Body of pancreas (tissue), 4 donors: ENCODE measurements at regions not wholly inside any gene's neighbourhood (a gene's known extent, or its start where the extent isn't known, plus 50 kb on each side); places are given as distances from the start of the nearest gene placed in this dataset.

Source experiments
- ATAC-seq: fragments of 150-250 bp; one replicate; pipeline ENCODE4 v1.9.1; 2016
- DNase-seq, 4 donors: peaks; one replicate each; pipeline ENCODE4 v3.0.0-alpha.2; 2019
- H3K27ac ChIP-seq, 4 donors: fragments of 200-600 bp; sonication (generic); 1 replicate in 3 of 4; 2 replicates in 1 of 4; pipeline versions ENCODE4 v1.5.1 to v1.6.1; 2016 to 2019; ENCODE audit warnings: mild to moderate bottlenecking in 1 of 4, mixed read lengths in 1 of 4, moderate library complexity in 1 of 4
- H3K27me3 ChIP-seq, 2 donors: fragments of 200-600 bp; sonication (generic); one replicate each; pipeline ENCODE4 v1.6.0; 2016; ENCODE audit warnings: mild to moderate bottlenecking in 1 of 2
- H3K36me3 ChIP-seq, 2 donors: fragments of 200-600 bp; sonication (generic); replicated peaks in 1 of 2; 2 replicates each; pipeline ENCODE4 v1.5.1; 2016; ENCODE audit warnings: low read depth in 2 of 2; ENCODE audit not compliant: insufficient read depth in 1 of 2
- H3K4me1 ChIP-seq: fragments of 200-600 bp; sonication (generic); one replicate; pipeline ENCODE4 v1.6.0; 2016
- H3K4me3 ChIP-seq, 2 donors: fragments of 200-600 bp; sonication (generic); 1 replicate in 1 of 2; 2 replicates in 1 of 2; pipeline ENCODE4 v1.5.1; 2016 to 2019
- H3K9me3 ChIP-seq, 3 donors: fragments of 200-600 bp; sonication (generic); 1 replicate in 2 of 3; 2 replicates in 1 of 3; pipeline ENCODE4 v1.5.1; 2016
- POLR2A ChIP-seq, 3 donors: fragments of 450-650 bp; IDR thresholded peaks; one replicate each; pipeline ENCODE4 v1.6.1; 2016; ENCODE audit warnings: antibody characterized with exemption in 3 of 3, mild to moderate bottlenecking in 2 of 3
- WGBS, 2 donors: methylation state at CpG; one replicate each; pipeline ENCODE4 v1.1.5; 2017; 5-methylcytosine and 5-hydroxymethylcytosine counted together
- intact Hi-C: fragments of 100-400 bp; cut with DNase I; formaldehyde crosslinking; loops from one replicate; pipeline ENCODE4 v1.15.1; 2023
- TF ChIP-seq, protein P1 (sequence below), 7 experiments: fragments of 450-650 bp in 4 of 7; fragments of 200-600 bp in 3 of 7; sonication (generic) in 3 of 7; IDR thresholded peaks; one replicate each; pipeline ENCODE4 v1.5.1; 2016 to 2019; ENCODE audit warnings: antibody characterized with exemption in 7 of 7

GRCh38 chrY:15441878-15442277 is 917.5 kb downstream of the NLGN4Y start:
- Histone ChIP-seq H3K4me3 (no peak overlapping the region), H3K4me1 (no peaks in the 10 kb centered on the region), H3K36me3 (no peaks in the 10 kb centered on the region), H3K27me3 (no peaks in the 10 kb centered on the region), H3K27ac (no peak overlapping the region), H3K9me3 (no peaks in the 10 kb centered on the region)
- 50 to 67% methylated on average over 1 of the region's 1 CpG for WGBS, 2 donors
- ATAC-seq (no peak), DNase-seq (no peak)
- TF ChIP-seq POLR2A (IDR thresholded peaks at IDR 0.05) = no peak
- TF ChIP-seq, protein P1, sequence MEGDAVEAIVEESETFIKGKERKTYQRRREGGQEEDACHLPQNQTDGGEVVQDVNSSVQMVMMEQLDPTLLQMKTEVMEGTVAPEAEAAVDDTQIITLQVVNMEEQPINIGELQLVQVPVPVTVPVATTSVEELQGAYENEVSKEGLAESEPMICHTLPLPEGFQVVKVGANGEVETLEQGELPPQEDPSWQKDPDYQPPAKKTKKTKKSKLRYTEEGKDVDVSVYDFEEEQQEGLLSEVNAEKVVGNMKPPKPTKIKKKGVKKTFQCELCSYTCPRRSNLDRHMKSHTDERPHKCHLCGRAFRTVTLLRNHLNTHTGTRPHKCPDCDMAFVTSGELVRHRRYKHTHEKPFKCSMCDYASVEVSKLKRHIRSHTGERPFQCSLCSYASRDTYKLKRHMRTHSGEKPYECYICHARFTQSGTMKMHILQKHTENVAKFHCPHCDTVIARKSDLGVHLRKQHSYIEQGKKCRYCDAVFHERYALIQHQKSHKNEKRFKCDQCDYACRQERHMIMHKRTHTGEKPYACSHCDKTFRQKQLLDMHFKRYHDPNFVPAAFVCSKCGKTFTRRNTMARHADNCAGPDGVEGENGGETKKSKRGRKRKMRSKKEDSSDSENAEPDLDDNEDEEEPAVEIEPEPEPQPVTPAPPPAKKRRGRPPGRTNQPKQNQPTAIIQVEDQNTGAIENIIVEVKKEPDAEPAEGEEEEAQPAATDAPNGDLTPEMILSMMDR (IDR thresholded peaks at IDR 0.05) = no peak
- intact Hi-C loops = no loop called here

DNA sequence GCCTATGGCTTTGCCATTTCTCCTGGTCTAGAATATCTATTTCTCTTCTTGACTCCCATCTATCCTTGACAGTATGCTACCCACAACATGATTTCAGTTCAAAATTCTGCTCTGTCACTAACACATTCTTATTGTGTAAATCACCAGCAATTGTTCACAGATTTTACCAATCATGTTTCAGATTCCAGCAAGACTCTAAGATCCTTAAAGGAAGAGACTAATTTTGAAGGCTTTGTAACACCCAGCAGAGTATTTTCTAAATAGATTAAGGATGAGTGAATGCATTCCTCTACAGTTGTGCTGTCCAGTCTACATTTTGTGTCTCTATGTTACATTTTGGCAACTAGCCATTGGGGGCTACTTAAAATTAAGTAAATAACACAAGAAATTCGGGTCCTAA is 921.5 kb downstream of the NLGN4Y start:
- Histone ChIP-seq H3K27ac (no peak overlapping the region), H3K27me3 (no peaks in the 10 kb centered on the region), H3K36me3 (no peaks in the 10 kb centered on the region), H3K9me3 (no peaks in the 10 kb centered on the region), H3K4me3 (no peak overlapping the region), H3K4me1 (no peaks in the 10 kb centered on the region)
- ATAC-seq (no peak), DNase-seq (no peak)
- 21 to 63% methylated on average over 1 of the region's 1 CpG for WGBS, 2 donors
- intact Hi-C loops = no loop called here
- no peak for TF ChIP-seq POLR2A (IDR thresholded peaks at IDR 0.05)
- TF ChIP-seq, protein P1 (IDR thresholded peaks at IDR 0.05) = no peak

DNA sequence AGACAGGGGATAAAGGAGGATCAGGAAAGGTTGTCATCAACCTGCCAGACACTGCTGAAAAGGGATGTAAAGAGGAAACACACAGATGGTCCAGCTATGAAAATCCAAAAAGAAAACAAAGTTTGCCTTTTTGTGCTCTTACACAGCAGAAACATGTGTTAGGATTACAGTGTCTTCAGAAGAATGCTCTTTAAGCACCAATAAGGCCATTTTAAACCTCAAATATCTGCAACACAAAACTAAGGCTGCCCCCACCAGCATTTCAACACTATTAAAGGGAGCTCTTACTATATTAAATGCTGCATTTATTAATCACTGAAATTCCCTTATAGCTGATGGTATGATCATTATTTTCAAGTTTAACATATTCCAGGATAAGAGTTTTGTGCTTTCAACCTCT is 922.5 kb downstream of the NLGN4Y start:
- DNase-seq (no peak), ATAC-seq (no peak)
- no peak overlapping the region for H3K4me3 ChIP-seq
- H3K4me1 ChIP-seq = no peaks in the 10 kb centered on the region
- no peak overlapping the region for H3K27ac ChIP-seq
- TF ChIP-seq, protein P1 (IDR thresholded peaks at IDR 0.05) = no peak
- TF ChIP-seq POLR2A (IDR thresholded peaks at IDR 0.05) = no peak
- intact Hi-C loops = no loop called here
- H3K36me3 ChIP-seq = no peaks in the 10 kb centered on the region
- H3K27me3 ChIP-seq = no peaks in the 10 kb centered on the region
- no peaks in the 10 kb centered on the region for H3K9me3 ChIP-seq

DNA sequence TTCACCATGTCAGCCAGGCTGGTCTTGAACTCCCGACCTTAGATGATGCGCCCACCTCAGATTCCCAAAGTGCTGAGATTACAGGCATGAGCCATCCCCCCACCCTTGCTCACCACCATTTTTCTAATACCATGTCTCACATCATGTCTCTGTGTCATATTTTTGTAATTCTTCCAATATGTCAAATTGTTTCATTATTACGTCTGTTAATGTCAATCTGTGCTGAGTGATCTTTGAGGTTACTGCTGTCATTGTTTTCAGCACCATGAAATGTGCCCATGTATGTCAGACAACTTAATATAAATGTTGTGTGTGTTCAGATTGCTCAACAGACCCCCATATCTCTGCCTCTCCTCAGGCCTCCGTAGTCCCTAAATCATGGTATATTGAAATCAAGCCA is 923.6 kb downstream of the NLGN4Y start:
- Histone ChIP-seq H3K4me1 (no peaks in the 10 kb centered on the region), H3K4me3 (no peak overlapping the region), H3K36me3 (no peaks in the 10 kb centered on the region), H3K27me3 (no peaks in the 10 kb centered on the region), H3K27ac (no peak overlapping the region), H3K9me3 (no peaks in the 10 kb centered on the region)
- 78 to 89% methylated on average over 3 to 4 of the region's 4 CpGs for WGBS, 2 donors
- TF ChIP-seq POLR2A (IDR thresholded peaks at IDR 0.05) = no peak
- TF ChIP-seq, protein P1 (IDR thresholded peaks at IDR 0.05) = no peak
- no peak for DNase-seq
- intact Hi-C loops = no loop called here
- ATAC-seq = no peak

GRCh38 chrY:15455133-15455937 is 931.0 kb downstream of the NLGN4Y start:
- peak overlapping the region in 1 of 2 donors; percentile 8 for H3K4me3 ChIP-seq
- TF ChIP-seq POLR2A (IDR thresholded peaks at IDR 0.05) = no peak
- TF ChIP-seq, protein P1 (IDR thresholded peaks at IDR 0.05) = no peak
- ATAC-seq (peak; percentile 37), DNase-seq (no peak)
- WGBS, 2 donors = 10 to 17% methylated on average over 11 to 13 of the region's 39 CpGs
- no peaks in the 10 kb centered on the region for H3K9me3 ChIP-seq
- H3K36me3 ChIP-seq = no peaks in the 10 kb centered on the region
- peak overlapping the region in 2 of 4 donors; percentile 62 to 66 for H3K27ac ChIP-seq
- intact Hi-C loops = no loop called here
- no peaks in the 10 kb centered on the region for H3K27me3 ChIP-seq
- H3K4me1 ChIP-seq = peaks cover 5% of the 10 kb centered on the region
